Lung (tissue), 11 donors: ENCODE measurements at regions not wholly inside any gene's neighbourhood (a gene's known extent, or its start where the extent isn't known, plus 50 kb on each side); places are given as distances from the start of the nearest gene placed in this dataset.

Experiments
- ATAC-seq: fragments of 200-7000 bp; cut with Tn5 transposase; one replicate; pipeline ENCODE4 v1.9.1; 2020; ENCODE audit warnings: moderate number of reproducible peaks; ENCODE audit not compliant: insufficient read depth, low FRiP score
- DNase-seq, 3 donors: peaks; one replicate each; pipeline ENCODE4 v3.0.0-alpha.2; 2013 to 2017
- H3K27ac ChIP-seq, 2 donors: one replicate each; pipeline ENCODE4 v1.5.1; 2013; ENCODE audit warnings: mild to moderate bottlenecking in 2 of 2, moderate library complexity in 2 of 2, control low read depth in 1 of 2, inconsistent platforms in 1 of 2, low read depth in 1 of 2, low read length in 1 of 2
- H3K27me3 ChIP-seq, 3 donors: one replicate each; pipeline ENCODE4 v1.5.1; 2013; ENCODE audit warnings: low read length in 2 of 3; ENCODE audit not compliant: control insufficient read depth in 3 of 3, insufficient read depth in 3 of 3
- H3K36me3 ChIP-seq, 4 donors: one replicate each; pipeline ENCODE4 v1.5.1; 2013; ENCODE audit warnings: low read length in 4 of 4, mild to moderate bottlenecking in 1 of 4, moderate library complexity in 1 of 4; ENCODE audit not compliant: control insufficient read depth in 4 of 4, insufficient read depth in 4 of 4
- H3K4me1 ChIP-seq, 5 donors: one replicate each; pipeline ENCODE4 v1.5.1; 2013; ENCODE audit warnings: low read length in 5 of 5, mild to moderate bottlenecking in 2 of 5, moderate library complexity in 1 of 5; ENCODE audit not compliant: control insufficient read depth in 5 of 5, insufficient read depth in 5 of 5
- H3K4me3 ChIP-seq: one replicate; pipeline ENCODE4 v1.5.1; 2013; ENCODE audit warnings: mild to moderate bottlenecking, control low read depth, moderate library complexity
- H3K9ac ChIP-seq, 2 donors: one replicate each; pipeline ENCODE4 v1.5.1; 2013; ENCODE audit warnings: low read length in 2 of 2, control low read depth in 1 of 2; ENCODE audit not compliant: insufficient read depth in 1 of 2
- H3K9me3 ChIP-seq, 4 donors: one replicate each; pipeline ENCODE4 v1.5.1; 2013; ENCODE audit warnings: low read length in 3 of 4, mild to moderate bottlenecking in 1 of 4, moderate library complexity in 1 of 4; ENCODE audit not compliant: control insufficient read depth in 4 of 4, insufficient read depth in 3 of 4
- CTCF ChIP-seq: IDR thresholded peaks from 2 replicates; pipeline ENCODE4 v1.5.1; 2012; ENCODE audit warnings: mild to moderate bottlenecking; ENCODE audit errors: control extremely low read depth, extremely low read depth
- WGBS, 2 donors: extraction: QIAGEN DNeasy Blood & Tissue Kit; methylation state at CpG; one replicate each; pipeline ENCODE4 v1.1.7; 2013; 5-methylcytosine and 5-hydroxymethylcytosine counted together
- donor health status: control.
- donor health status: control.
- donor health status: Bipolar disorder and iron deficiency.
- donor health status: healthy.
- donor health status: DM: yes; HTN: yes; CAD: no.

GRCh38 chr15:36079021-36079420, 500.4 kb upstream of the CDIN1 start:
- Histone ChIP-seq H3K9ac (no peak overlapping the region), H3K4me3 (no peak overlapping the region), H3K27me3 (no peaks in the 10 kb centered on the region), H3K36me3 (no peaks in the 10 kb centered on the region), H3K27ac (no peak overlapping the region), H3K4me1 (no peaks in the 10 kb centered on the region), H3K9me3 (peaks cover 0 to 5% (median 0%) of the 10 kb centered on the region in 4 donors)
- ATAC-seq (no peak), DNase-seq (no peak)
- 58 to 62% methylated on average over 3 of the region's 3 CpGs for WGBS, 2 donors
- no peak for TF ChIP-seq CTCF

- ATAC-seq (no peak), DNase-seq (no peak)
- WGBS, 2 donors: 46 to 60% methylated on average over 4 of the region's 4 CpGs
- H3K27me3 ChIP-seq: no peaks in the 10 kb centered on the region
- H3K36me3 ChIP-seq: no peaks in the 10 kb centered on the region
- peaks cover 0 to 5% (median 2%) of the 10 kb centered on the region in 4 donors for H3K9me3 ChIP-seq
- H3K9ac ChIP-seq: no peak overlapping the region
- H3K27ac ChIP-seq: no peak overlapping the region
- no peak overlapping the region for H3K4me3 ChIP-seq
- no peaks in the 10 kb centered on the region for H3K4me1 ChIP-seq
- no peak for TF ChIP-seq CTCF
These were observed 498.7 kb upstream of the CDIN1 start for GRCh38 chr15:36080759-36081158.

GRCh38 chr15:36090286-36090946, 489.0 kb upstream of the CDIN1 start:
- Histone ChIP-seq H3K36me3 (no peaks in the 10 kb centered on the region), H3K27me3 (no peaks in the 10 kb centered on the region), H3K4me3 (no peak overlapping the region), H3K9me3 (peaks cover 2 to 7% (median 4%) of the 10 kb centered on the region in 4 donors), H3K9ac (no peak overlapping the region), H3K27ac (no peak overlapping the region), H3K4me1 (no peaks in the 10 kb centered on the region)
- ATAC-seq (no peak), DNase-seq (no peak)
- TF ChIP-seq CTCF: no peak
- 61 to 68% methylated on average over 1 of the region's 1 CpG for WGBS, 2 donors
